GM21390 (cell line): ENCODE measurements at regions not wholly inside any gene's neighbourhood (a gene's known extent, or its start where the extent isn't known, plus 50 kb on each side); places are given as distances from the start of the nearest gene placed in this dataset.
"Not testable (repeated sequence)": the region's sequence is repeated elsewhere in the genome, so short reads cannot be mapped to it uniquely, and the experiment has no call there.

ENCODE experiments used
- ATAC-seq: cut with Tn5 transposase; IDR thresholded peaks from one replicate; pipeline ENCODE4 v1.9.1; 2021; ENCODE audit not compliant: unreplicated experiment

GRCh38 chr19:41495589-41495988, 52.6 kb downstream of the ERICH4 start:
- ATAC-seq, result no peak

- ATAC-seq, result no peak
These were observed 56.9 kb downstream of the ERICH4 start for GRCh38 chr19:41499899-41500298.

- no peak for ATAC-seq
These were observed 57.5 kb downstream of the ERICH4 start for GRCh38 chr19:41500443-41500842.

- no peak for ATAC-seq
These were observed 58.9 kb downstream of the ERICH4 start for GRCh38 chr19:41501854-41502253.

GRCh38 chr19:41505105-41505504, 62.1 kb downstream of the ERICH4 start:
- no peak for ATAC-seq

GRCh38 chr19:41510484-41510883, 65.5 kb upstream of the CEACAM21 start:
- ATAC-seq, result no peak

- no peak for ATAC-seq
These were observed 64.3 kb upstream of the CEACAM21 start for GRCh38 chr19:41511628-41512027.

- no peak for ATAC-seq
These were observed 60.8 kb upstream of the CEACAM21 start for GRCh38 chr19:41515015-41515652.

GRCh38 chr19:41516292-41517171, 59.4 kb upstream of the CEACAM21 start:
- ATAC-seq, result not testable (repeated sequence)

GRCh38 chr19:41518141-41518540, 57.8 kb upstream of the CEACAM21 start:
- no peak for ATAC-seq

GRCh38 chr19:41521138-41521930, 54.6 kb upstream of the CEACAM21 start:
- peak; percentile 56 for ATAC-seq

- ATAC-seq, result no peak
These were observed 53.9 kb upstream of the CEACAM21 start for GRCh38 chr19:41521931-41522555.

GRCh38 chr19:41525989-41526388, 50.0 kb upstream of the CEACAM21 start:
- no peak for ATAC-seq
